CD4-positive, alpha-beta T cell treated with Interleukin-1 beta for 1 hour (primary cell): ENCODE measurements at regions not wholly inside any gene's neighbourhood (a gene's known extent, or its start where the extent isn't known, plus 50 kb on each side); places are given as distances from the start of the nearest gene placed in this dataset.
"Not testable (repeated sequence)": the region's sequence is repeated elsewhere in the genome, so short reads cannot be mapped to it uniquely, and the experiment has no call there.

Source experiments
- DNase-seq, 2 donors: peaks; one replicate each; pipeline ENCODE4 v3.0.0-alpha.2; 2020 to 2022

DNA sequence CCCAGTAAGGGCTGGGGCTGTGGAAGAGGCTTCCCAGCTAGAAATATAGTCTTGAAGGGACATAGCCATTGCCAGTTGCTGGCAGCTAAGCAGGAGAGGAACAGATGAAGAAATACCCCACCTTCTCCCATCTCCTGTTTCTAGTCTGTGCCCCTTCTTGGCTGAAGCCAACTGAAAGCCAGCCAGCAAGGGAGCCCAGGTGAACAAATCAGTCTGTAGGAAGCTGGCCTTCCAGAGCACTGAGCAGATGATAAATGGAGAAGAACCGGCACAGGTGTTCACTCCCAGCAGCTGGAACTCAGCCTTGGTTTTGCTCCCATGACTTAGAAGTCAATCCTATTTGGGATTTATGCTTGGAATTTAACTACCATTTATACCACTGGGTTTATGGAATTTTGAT lies 69.2 kb upstream of the DHX40 start:
- DNase-seq, result no peak

DNA sequence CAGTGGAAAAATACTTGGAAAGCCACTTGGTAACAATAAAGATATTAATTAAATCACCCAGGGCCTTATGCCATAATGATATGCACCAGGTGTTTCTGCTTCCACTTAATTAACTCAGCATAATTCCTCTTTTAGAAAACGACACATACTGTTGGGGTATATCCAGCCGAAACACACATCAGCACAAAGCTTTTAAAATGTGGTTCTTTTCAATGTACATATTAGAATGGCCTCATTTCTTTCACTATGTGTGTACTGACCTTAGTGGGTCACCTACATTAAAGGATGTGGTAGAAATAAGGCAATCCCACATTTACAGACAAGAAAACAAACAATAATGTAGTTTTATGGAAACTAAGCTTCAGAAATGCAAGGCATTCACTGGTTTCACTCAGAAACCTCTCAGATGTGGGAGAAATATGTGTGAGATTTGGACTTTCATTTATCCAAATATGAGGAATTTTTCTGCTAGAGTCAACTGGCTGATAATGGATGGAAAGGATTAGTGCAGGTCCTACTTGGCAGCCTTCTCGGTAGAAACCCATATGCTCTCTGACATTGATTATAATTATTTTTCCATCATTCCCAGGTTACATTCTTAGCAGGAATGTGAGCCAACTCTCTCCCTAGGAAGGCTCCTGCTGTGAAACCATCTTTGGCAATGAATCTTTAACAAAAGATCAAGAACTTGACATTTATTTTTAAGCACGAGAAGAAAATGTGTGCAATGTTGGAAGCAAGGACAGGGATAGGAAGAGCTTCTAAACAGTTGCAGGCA lies 66.7 kb upstream of the DHX40 start:
- no peak for DNase-seq

DNA sequence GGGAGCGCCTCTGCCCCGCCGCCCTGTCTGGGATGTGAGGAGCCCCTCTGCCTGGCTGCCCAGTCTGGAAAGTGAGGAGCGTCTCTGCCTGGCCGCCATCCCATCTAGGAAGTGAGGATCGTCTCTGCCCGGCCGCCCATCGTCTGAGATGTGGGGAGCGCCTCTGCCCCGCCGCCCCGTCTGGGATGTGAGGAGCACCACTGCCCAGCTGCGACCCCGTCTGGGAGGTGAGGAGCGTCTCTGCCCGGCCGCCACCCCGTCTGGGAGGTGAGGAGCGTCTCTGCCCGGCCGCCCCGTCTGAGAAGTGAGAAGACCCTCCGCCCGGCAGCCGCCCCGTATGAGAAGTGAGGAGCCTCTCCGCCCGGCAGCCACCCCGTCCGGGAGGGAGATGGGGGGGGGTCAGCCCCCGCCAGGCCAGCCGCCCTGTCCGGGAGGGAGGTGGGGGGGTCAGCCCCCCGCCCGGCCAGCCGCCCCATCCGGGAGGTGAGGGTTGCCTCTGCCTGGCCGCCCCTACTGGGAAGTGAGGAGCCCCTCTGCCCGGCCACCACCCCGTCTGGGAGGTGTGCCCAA lies 65.2 kb upstream of the DHX40 start:
- DNase-seq, result not testable (repeated sequence)

DNA sequence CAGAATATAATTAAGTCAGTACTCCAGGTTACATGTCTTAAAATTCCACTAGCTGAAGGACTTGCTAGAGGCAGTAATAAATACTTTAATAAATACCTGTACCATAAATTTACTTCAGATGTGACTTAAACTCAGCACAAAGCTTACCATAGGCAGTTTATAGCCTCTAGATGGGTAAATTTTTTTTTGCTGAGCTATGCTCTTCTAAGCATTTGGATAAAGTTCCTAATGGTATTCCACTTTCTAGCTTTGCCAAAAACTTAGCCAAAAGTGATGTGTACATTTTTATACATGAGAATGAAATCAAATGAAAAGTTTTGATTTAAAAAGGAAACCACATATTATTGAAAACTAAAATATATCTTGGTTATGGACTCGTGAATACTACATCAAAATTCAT lies 63.7 kb upstream of the DHX40 start:
- no peak for DNase-seq

DNA sequence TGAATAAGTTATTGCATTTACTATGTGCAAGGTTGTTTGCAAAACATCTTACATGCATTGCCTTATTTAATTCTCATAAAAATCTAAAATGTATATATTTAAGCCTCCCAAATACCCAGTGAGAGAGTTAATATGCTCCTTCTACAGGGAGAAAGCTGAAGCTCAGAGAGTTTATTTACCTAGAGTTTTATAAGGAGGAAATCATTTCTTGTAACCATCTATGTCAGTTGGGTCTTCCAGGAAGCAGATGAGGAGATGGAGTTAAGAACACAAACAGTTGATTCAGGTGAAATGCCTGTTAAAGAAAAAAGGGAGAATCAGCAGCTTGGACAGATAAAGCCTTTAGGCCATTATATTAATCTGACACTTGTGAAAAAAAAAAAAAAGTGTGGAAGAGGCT lies 62.6 kb upstream of the DHX40 start:
- DNase-seq, result no peak

DNA sequence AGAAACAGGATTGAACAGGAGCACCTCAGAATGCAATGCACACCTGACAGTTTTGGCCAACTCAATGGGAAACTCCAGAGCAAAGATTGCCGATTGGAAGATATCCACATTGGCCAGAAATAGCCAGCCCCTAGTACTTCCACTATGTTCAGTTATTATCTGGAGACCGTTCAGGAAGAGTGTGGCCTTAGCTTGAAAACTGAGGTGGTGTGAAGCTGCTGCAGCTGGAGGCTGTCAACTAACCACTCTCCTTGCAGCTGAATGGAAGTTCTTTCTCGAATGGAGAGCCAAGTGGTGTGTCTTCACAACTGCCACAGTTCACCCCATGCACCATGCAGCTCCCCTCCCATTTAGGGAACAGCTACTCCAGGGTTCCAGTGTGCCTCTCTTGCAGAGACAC lies 61.9 kb upstream of the DHX40 start:
- no peak for DNase-seq

DNA sequence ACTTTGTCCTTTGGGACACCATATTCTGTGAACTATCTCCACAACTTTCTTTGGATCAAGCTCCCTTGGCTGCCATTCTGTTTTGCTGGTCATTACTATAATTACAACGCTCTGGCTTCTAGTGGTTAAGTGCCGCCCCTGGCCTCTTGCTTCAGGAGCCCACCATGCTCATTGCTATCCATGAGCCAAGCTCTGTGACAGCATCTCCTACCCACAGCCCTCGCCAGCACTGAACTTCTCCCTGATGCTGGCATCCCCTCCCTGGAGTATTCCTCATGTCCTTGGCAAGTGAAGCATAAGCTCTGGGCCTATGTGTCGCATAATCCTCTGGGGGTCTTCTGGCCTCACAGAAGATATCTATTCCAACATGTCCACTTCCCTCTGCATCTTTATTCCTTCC lies 60.6 kb upstream of the DHX40 start:
- DNase-seq, result no peak

DNA sequence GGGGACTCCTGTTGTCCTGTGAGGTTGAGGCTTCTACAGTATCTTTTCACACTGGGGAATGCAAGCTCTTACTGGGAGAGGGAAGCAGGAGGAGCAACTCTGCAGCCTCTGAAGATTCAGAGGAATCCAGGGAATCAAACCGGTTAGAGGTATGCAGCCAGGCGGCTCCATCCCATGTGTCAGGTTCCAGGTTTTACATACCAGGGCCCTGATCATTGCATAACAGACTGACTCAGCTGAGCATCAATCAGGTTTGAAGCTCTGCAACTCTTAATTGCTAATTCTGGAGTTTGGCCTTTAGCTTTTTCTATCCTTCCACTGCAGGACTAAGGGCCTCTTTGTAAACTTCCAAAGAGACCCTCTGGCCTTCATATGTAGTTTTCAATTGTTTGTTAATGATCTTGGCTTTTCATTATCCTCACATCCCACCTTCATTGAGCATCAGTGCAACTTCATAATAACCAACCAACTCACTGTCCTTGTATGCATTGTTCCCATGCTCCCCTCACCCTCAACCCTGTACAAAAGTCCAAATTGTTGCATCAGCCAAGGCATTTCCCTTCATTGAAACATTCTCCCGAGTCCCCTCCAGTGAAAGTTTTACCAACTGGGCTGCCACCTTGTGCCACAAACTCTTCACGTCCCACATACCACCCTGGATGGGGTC lies 59.7 kb upstream of the DHX40 start:
- DNase-seq, result no peak

DNA sequence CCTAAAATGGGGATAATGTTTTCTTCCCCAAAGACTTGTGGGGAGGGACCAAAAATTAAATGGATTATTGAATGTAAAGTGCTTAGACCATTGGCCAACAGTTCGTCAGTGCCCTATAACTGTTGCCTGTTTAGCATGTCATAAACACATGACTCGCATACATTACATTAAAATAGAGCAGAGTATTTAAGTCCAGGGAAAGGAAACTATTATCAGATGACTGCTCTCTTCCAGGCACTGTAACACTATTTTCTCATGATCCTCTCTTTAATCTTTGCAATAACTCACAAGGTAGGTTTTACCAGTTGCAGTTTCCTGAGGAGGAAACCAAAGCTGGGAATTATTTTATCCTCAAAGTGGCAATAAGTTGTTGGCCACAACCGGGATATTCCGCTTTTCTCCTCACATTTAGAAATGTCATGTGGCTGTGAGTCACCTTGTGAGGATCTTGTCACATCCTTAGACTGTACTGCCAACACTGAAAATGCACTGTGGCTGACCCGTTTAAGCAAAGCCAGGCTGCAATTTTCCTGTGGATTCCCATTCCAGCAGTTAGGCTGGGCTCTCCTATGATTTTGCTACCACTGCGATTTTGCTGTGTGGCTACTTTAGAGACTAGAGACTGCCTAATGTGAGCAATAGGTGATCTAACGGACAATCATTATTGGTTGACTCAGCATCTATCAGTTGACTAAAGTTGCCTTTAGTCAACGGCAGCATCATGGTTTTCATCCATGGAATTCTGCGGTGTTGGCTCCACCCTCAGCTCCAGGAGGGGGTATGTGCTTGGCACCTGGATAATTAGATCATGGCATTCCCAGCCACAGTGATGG lies 58.3 kb upstream of the DHX40 start:
- DNase-seq, result no peak

DNA sequence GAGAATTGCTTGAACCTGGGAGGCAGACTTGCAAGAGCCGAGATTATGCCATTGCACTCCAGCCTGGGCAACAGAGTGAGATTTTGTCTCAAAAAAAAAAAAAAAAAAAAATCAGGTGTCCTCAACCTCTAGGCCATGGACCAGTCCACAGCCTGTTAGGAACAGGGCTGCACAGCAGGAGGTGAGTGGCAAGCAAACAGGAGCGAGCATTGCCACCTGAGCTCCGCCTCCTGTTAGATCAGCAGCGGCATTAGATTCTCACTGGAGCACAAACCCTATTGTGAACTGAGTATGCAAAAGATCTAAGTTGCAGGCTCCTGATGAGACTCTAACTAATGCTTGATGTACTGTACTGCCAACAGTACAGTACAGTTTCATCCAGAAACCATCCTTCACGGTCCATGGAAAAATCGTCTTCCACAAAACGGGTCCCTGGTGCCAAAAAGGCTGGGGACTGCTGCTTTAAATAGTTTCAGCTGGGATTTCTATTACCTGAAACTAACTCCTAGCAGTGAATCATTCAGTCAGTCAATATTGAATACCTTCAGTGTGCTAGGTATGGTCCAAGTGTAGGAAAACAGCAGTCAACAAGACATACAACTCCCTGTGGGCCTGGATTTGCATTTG lies 56.3 kb upstream of the DHX40 start:
- DNase-seq, result no peak

DNA sequence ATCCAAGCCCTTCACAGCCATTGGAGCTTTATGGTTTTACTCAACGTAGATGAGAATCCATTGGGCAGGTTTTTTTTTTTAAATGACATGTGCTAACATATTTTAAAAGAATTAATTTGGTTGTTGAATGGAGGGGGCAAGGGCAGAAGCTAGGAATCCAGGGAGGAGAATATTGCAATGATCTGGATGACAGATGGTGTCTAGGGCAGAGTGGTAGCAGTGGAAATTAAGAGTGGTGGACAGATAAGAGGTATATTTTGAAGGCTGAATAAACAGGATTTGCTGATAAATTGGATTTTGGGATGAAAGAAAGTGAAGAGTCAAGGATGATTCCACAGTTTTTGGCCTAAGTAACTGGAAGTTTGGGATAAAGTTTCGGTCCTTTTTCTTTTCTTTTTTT lies 54.8 kb upstream of the DHX40 start:
- no peak for DNase-seq

DNA sequence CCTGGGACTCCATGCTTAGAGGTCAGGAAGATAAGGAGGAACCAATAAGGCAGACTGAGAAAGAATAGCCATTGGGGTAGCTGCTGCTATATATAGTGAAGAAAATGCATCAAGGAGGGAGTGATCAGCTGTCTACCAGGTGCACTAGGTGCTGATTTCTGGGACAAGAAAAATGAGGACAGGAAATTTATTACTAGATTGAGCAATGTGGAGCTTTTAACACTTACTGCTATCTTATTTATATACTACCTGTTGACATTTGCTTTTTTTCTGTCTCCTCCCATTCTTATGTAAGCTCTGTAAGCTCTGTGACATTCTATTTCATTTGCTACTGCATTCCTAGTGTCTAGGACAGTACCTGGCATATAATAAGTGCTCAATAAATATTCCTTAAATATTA lies 53.7 kb upstream of the DHX40 start:
- no peak for DNase-seq

DNA sequence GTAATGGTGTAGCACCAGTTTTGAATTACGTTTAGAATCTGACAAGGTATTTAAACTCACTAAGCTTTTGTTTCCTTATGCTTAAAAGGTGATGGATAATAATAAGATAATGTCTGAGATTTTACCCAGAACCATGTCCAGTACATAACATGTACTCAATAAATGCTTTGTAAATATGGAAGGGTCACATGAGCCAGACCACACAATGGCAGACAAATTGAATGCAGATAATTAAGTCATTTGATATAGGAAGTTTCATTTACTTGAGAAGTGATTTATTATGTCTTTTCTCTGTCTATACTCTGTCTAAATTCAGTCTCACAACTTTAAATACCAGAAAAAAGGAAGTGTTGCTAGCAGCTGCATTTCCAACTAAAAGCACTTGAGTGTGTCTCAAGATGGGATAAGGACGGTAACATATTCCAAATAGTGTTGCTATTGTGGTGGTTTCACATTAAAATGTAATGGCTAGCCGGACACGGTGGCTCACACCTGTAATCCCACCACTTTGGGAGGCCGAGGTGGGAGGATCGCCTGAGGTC lies 52.5 kb upstream of the DHX40 start:
- DNase-seq, result no peak

DNA sequence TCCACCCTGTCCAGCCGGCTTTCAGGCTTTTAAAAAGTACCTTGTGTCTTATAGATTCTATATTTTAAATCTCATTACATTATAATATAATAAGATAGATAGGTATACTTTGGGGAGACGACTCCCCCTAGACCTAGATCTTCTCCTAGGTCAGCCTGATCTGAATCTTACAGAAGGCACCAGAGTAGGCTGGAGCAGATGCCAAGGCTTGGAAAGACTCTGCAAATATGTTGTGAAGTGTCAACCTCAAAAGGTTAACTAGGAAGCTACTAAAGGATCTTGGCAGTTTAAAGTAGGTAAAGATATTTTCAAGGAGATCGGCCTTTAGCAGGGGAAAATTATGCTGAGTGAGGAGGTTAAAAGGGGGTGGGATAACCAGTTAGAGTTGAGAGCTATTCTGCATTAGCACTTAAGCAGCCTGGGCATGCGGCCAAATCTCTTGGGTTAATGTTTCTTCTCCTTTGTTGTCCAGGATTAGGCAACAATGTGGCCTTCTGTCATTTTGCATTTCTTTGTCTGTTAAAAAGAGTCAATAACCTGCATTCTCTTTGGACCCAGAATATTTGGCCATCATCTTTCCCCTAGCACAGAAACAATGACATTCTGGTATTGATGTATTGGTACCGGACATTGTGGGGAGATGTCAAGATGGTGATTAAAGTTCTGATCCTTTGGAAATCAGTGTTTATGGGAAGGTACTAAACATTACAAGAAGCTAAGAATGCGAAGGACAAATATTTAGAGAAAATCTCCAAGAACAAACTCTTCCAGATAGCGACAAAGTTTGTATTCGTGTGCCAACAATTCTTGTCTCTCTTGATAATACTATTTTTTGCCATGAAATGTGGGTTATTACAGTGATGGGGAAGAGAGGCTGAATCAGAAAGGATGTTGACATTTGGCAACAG lies 51.2 kb upstream of the DHX40 start:
- DNase-seq, result peak in 1 of 2 donors; percentile 55
